ENCODE measurements at regions not wholly inside any gene's neighbourhood (a gene's known extent, or its start where the extent isn't known, plus 50 kb on each side); places are given as distances from the start of the nearest gene placed in this dataset.

- Histone ChIP-seq H3K4me3 (ENCODE audit: low read depth, low read length) (no peak overlapping the region), H3K36me3 (ENCODE audit: control insufficient read depth in 2 of 2, insufficient read depth in 1 of 2, low read length in 2 of 2) (no peaks in the 10 kb centered on the region), H3K27ac (ENCODE audit: extremely low read depth, low read depth, low read length) (no peak overlapping the region), H3K9me3 (ENCODE audit: control insufficient read depth, insufficient read depth, low read depth, low read length) (no peaks in the 10 kb centered on the region), H3K4me1 (ENCODE audit: control insufficient read depth, insufficient read depth, low read length) (no peaks in the 10 kb centered on the region)
- POLR2A ChIA-PET: no interaction called here
- CTCF ChIA-PET: no interaction called here
- no peak for TF ChIP-seq SCRT1 (tag by site-specific recombination; IDR thresholded peaks at IDR 0.05; ENCODE audit: borderline replicate concordance)
- TF ChIP-seq ZNF19 (tag by site-specific recombination; IDR thresholded peaks at IDR 0.05; ENCODE audit: low read depth): no peak
- no peak for TF ChIP-seq ZNF394 (tag by site-specific recombination; IDR thresholded peaks at IDR 0.05; ENCODE audit: borderline replicate concordance)
- TF ChIP-seq ZNF302 (tag by site-specific recombination; IDR thresholded peaks at IDR 0.05; ENCODE audit: low read depth): no peak
- TF ChIP-seq ZNF404 (tag by site-specific recombination; IDR thresholded peaks at IDR 0.05): no peak
- no peak for TF ChIP-seq YY2 (tag by site-specific recombination; IDR thresholded peaks at IDR 0.05)
- TF ChIP-seq FEZF1 (tag by site-specific recombination; IDR thresholded peaks at IDR 0.05): no peak
- no peak for TF ChIP-seq ZNF157 (tag by site-specific recombination; IDR thresholded peaks at IDR 0.05)
- TF ChIP-seq KLF8 (tag by site-specific recombination; IDR thresholded peaks at IDR 0.05): no peak
- TF ChIP-seq, protein P1, sequence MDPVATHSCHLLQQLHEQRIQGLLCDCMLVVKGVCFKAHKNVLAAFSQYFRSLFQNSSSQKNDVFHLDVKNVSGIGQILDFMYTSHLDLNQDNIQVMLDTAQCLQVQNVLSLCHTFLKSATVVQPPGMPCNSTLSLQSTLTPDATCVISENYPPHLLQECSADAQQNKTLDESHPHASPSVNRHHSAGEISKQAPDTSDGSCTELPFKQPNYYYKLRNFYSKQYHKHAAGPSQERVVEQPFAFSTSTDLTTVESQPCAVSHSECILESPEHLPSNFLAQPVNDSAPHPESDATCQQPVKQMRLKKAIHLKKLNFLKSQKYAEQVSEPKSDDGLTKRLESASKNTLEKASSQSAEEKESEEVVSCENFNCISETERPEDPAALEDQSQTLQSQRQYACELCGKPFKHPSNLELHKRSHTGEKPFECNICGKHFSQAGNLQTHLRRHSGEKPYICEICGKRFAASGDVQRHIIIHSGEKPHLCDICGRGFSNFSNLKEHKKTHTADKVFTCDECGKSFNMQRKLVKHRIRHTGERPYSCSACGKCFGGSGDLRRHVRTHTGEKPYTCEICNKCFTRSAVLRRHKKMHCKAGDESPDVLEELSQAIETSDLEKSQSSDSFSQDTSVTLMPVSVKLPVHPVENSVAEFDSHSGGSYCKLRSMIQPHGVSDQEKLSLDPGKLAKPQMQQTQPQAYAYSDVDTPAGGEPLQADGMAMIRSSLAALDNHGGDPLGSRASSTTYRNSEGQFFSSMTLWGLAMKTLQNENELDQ (tag by site-specific recombination; IDR thresholded peaks at IDR 0.05; ENCODE audit: low read depth): no peak
- TF ChIP-seq HOXC10 (CRISPR knock-in tag; IDR thresholded peaks at IDR 0.05): no peak
- no peak for TF ChIP-seq ZBTB7A (tag by site-specific recombination; IDR thresholded peaks at IDR 0.05; ENCODE audit: low read depth)
- TF ChIP-seq ZNF138 (tag by site-specific recombination; IDR thresholded peaks at IDR 0.05; ENCODE audit: borderline replicate concordance): no peak
- TF ChIP-seq ZNF112 (tag by site-specific recombination; IDR thresholded peaks at IDR 0.05): no peak
- TF ChIP-seq, protein P2, sequence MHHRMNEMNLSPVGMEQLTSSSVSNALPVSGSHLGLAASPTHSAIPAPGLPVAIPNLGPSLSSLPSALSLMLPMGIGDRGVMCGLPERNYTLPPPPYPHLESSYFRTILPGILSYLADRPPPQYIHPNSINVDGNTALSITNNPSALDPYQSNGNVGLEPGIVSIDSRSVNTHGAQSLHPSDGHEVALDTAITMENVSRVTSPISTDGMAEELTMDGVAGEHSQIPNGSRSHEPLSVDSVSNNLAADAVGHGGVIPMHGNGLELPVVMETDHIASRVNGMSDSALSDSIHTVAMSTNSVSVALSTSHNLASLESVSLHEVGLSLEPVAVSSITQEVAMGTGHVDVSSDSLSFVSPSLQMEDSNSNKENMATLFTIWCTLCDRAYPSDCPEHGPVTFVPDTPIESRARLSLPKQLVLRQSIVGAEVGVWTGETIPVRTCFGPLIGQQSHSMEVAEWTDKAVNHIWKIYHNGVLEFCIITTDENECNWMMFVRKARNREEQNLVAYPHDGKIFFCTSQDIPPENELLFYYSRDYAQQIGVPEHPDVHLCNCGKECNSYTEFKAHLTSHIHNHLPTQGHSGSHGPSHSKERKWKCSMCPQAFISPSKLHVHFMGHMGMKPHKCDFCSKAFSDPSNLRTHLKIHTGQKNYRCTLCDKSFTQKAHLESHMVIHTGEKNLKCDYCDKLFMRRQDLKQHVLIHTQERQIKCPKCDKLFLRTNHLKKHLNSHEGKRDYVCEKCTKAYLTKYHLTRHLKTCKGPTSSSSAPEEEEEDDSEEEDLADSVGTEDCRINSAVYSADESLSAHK (tag by site-specific recombination; IDR thresholded peaks at IDR 0.05): no peak
- no peak for TF ChIP-seq ZNF645 (tag by site-specific recombination; IDR thresholded peaks at IDR 0.05)
- TF ChIP-seq GLIS2 (tag by site-specific recombination; IDR thresholded peaks at IDR 0.05): no peak
These were observed 193.3 kb downstream of the LURAP1L start for GRCh38 chr9:12968093-12968492.

- Histone ChIP-seq H3K9me3 (ENCODE audit: control insufficient read depth, insufficient read depth, low read depth, low read length) (no peaks in the 10 kb centered on the region), H3K36me3 (ENCODE audit: control insufficient read depth in 2 of 2, insufficient read depth in 1 of 2, low read length in 2 of 2) (no peaks in the 10 kb centered on the region), H3K27ac (ENCODE audit: extremely low read depth, low read depth, low read length) (no peak overlapping the region), H3K4me1 (ENCODE audit: control insufficient read depth, insufficient read depth, low read length) (no peaks in the 10 kb centered on the region), H3K4me3 (ENCODE audit: low read depth, low read length) (no peak overlapping the region)
- ChIA-PET POLR2A (no interaction called here), CTCF (interaction anchor here (1.0 kb wide), 1 partner anchor 62 kb away, joined by 4 read pairs; no protein-coding TSS in a partner anchor)
- no peak for TF ChIP-seq ZNF18 (tag by site-specific recombination; IDR thresholded peaks at IDR 0.05)
- TF ChIP-seq, protein P3, sequence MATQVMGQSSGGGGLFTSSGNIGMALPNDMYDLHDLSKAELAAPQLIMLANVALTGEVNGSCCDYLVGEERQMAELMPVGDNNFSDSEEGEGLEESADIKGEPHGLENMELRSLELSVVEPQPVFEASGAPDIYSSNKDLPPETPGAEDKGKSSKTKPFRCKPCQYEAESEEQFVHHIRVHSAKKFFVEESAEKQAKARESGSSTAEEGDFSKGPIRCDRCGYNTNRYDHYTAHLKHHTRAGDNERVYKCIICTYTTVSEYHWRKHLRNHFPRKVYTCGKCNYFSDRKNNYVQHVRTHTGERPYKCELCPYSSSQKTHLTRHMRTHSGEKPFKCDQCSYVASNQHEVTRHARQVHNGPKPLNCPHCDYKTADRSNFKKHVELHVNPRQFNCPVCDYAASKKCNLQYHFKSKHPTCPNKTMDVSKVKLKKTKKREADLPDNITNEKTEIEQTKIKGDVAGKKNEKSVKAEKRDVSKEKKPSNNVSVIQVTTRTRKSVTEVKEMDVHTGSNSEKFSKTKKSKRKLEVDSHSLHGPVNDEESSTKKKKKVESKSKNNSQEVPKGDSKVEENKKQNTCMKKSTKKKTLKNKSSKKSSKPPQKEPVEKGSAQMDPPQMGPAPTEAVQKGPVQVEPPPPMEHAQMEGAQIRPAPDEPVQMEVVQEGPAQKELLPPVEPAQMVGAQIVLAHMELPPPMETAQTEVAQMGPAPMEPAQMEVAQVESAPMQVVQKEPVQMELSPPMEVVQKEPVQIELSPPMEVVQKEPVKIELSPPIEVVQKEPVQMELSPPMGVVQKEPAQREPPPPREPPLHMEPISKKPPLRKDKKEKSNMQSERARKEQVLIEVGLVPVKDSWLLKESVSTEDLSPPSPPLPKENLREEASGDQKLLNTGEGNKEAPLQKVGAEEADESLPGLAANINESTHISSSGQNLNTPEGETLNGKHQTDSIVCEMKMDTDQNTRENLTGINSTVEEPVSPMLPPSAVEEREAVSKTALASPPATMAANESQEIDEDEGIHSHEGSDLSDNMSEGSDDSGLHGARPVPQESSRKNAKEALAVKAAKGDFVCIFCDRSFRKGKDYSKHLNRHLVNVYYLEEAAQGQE (tag by site-specific recombination; IDR thresholded peaks at IDR 0.05): no peak
- TF ChIP-seq ZNF610 (tag by site-specific recombination; IDR thresholded peaks at IDR 0.05; ENCODE audit: borderline replicate concordance): no peak
- TF ChIP-seq BCL11B (tag by site-specific recombination; IDR thresholded peaks at IDR 0.05; ENCODE audit: low read depth): no peak
These were observed 198.1 kb downstream of the LURAP1L start for GRCh38 chr9:12972608-12973589.
